GM12892 (cell line): ENCODE measurements at regions not wholly inside any gene's neighbourhood (a gene's known extent, or its start where the extent isn't known, plus 50 kb on each side); places are given as distances from the start of the nearest gene placed in this dataset.
"Not testable (repeated sequence)": the region's sequence is repeated elsewhere in the genome, so short reads cannot be mapped to it uniquely, and the experiment has no call there.

Experiments
- POLR2A ChIP-seq: IDR thresholded peaks from 2 replicates; pipeline ENCODE4 v1.6.1; 2011; ENCODE audit warnings: low read depth, low read length, control low read depth
- POLR2AphosphoS5 ChIP-seq: IDR thresholded peaks from 2 replicates; pipeline ENCODE4 v1.6.1; 2011; ENCODE audit warnings: low read depth, low read length, control low read depth
- TAF1 ChIP-seq: IDR thresholded peaks from 2 replicates; pipeline ENCODE4 v1.6.1; 2011; ENCODE audit warnings: low read depth, mild to moderate bottlenecking, control low read depth, low read length, borderline replicate concordance

- not testable (repeated sequence) for TF ChIP-seq POLR2AphosphoS5, POLR2A, TAF1
Observed at GRCh38 chrX:44741859-44742258, 102.0 kb upstream of the DUSP21 start.
